ENCODE measurements at regions not wholly inside any gene's neighbourhood (a gene's known extent, or its start where the extent isn't known, plus 50 kb on each side); places are given as distances from the start of the nearest gene placed in this dataset.

DNA sequence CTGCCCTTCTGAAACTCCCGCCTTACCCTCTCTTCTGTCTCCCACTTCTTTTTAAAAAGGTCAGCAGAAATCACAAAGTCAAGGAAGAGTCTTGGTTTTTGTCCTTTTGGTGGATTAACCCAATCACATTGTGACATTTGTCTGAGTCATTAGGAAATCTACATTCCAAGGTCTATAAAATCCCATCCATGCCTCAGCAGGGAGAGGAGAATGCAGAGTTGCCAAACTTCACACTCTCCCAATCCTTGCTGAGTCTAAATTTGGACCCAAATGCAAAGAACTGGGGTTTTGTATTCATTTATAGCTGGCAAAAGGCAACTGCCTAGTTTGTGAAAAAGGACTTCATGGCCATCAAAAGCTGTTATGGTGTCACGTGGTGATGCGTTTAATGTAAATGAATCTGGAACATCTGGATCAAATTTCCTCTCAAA lies 67.9 kb downstream of the TMEM30B start:
- H4K8ac ChIP-seq (ENCODE audit: extremely low read depth, insufficient read depth, low read length), result no peak overlapping the region
- FAIRE-seq, result peak; percentile 48
- H4K5ac ChIP-seq (ENCODE audit: insufficient read length, low read depth, low read length), result no peak overlapping the region
- no peak overlapping the region for H2AFZ ChIP-seq (ENCODE audit: low read length)
- peaks cover 0 to under 1% (median 0%) of the 10 kb centered on the region in 4 experiments; a peak in 1 of 7 replicates for H3K4me1 ChIP-seq (replicated peaks in 1 of 4; ENCODE audit: control insufficient read depth in 3 of 4, insufficient read depth in 4 of 4, low read length in 3 of 4)
- no peak overlapping the region for H4K91ac ChIP-seq (replicated peaks; ENCODE audit: insufficient read length, low read length)
- H3K79me1 ChIP-seq (ENCODE audit: low read depth, low read length), result no peaks in the 10 kb centered on the region
- POLR2A ChIA-PET (ENCODE audit: partially characterized antibody), result interaction anchor here (1.2 kb wide), 1 partner anchor 16 kb away, joined by 3 read pairs; no protein-coding TSS in a partner anchor
- no peak overlapping the region for H3K23ac ChIP-seq (ENCODE audit: insufficient read length)
- CTCF ChIA-PET (ENCODE audit: partially characterized antibody), result no interaction called here
- no peaks in the 10 kb centered on the region for H3K36me3 ChIP-seq (ENCODE audit: control insufficient read depth in 2 of 4, insufficient read depth in 4 of 4, low read length in 3 of 4)
- no peak overlapping the region for H2BK120ac ChIP-seq (replicated peaks; ENCODE audit: low read depth, low read length)
- no peak for DNase-seq (ENCODE audit: low read depth in 1 of 2, low spot score in 2 of 2)
- no peak overlapping the region for H3K18ac ChIP-seq (ENCODE audit: extremely low read depth, low read length)
- no peak overlapping the region for H3K27ac ChIP-seq (ENCODE audit: low read depth, low read length)
- H3K79me2 ChIP-seq (ENCODE audit: control insufficient read depth in 1 of 2, insufficient read depth in 2 of 2, low read length in 2 of 2), result no peaks in the 10 kb centered on the region
- no peak overlapping the region for H3K4me3 ChIP-seq (ENCODE audit: extremely low read depth in 1 of 4, insufficient read depth in 2 of 4, low read depth in 3 of 4, low read length in 4 of 4)
- TF ChIP-seq KDM4A (IDR thresholded peaks at IDR 0.05; ENCODE audit: low read depth, low read length, severe bottlenecking), result no peak
- no peak for TF ChIP-seq CEBPB (IDR thresholded peaks at IDR 0.05; ENCODE audit: low read depth, low read length)
- no peak for TF ChIP-seq TAF1 (IDR thresholded peaks at IDR 0.05; ENCODE audit: low read depth, low read length)
- no peak for TF ChIP-seq BCL11A (IDR thresholded peaks at IDR 0.05; ENCODE audit: low read depth in 2 of 2, low read length in 2 of 2)
- no peak for TF ChIP-seq CHD2 (IDR thresholded peaks at IDR 0.05; ENCODE audit: low read length)
- TF ChIP-seq TBP (IDR thresholded peaks at IDR 0.05; ENCODE audit: low read depth, low read length), result no peak
- TF ChIP-seq, protein P1, sequence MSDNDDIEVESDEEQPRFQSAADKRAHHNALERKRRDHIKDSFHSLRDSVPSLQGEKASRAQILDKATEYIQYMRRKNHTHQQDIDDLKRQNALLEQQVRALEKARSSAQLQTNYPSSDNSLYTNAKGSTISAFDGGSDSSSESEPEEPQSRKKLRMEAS (IDR thresholded peaks at IDR 0.05), result no peak
- TF ChIP-seq, protein P2, sequence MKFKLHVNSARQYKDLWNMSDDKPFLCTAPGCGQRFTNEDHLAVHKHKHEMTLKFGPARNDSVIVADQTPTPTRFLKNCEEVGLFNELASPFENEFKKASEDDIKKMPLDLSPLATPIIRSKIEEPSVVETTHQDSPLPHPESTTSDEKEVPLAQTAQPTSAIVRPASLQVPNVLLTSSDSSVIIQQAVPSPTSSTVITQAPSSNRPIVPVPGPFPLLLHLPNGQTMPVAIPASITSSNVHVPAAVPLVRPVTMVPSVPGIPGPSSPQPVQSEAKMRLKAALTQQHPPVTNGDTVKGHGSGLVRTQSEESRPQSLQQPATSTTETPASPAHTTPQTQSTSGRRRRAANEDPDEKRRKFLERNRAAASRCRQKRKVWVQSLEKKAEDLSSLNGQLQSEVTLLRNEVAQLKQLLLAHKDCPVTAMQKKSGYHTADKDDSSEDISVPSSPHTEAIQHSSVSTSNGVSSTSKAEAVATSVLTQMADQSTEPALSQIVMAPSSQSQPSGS (IDR thresholded peaks at IDR 0.05; ENCODE audit: low read length), result no peak
- no peak for TF ChIP-seq RXRA (IDR thresholded peaks at IDR 0.05; ENCODE audit: insufficient read depth, low read depth, low read length)
- TF ChIP-seq KDM5A (IDR thresholded peaks at IDR 0.05; ENCODE audit: low read length), result no peak
- TF ChIP-seq TCF12 (IDR thresholded peaks at IDR 0.05; ENCODE audit: low read depth, low read length), result no peak
- TF ChIP-seq EGR1 (IDR thresholded peaks at IDR 0.05; ENCODE audit: borderline replicate concordance, low read depth, low read length), result no peak
- no peak for TF ChIP-seq JUND (IDR thresholded peaks at IDR 0.05; ENCODE audit: low read length)
- H3K23me2 ChIP-seq (ENCODE audit: low read depth, low read length), result no peaks in the 10 kb centered on the region
- no peaks in the 10 kb centered on the region for H4K20me1 ChIP-seq (replicated peaks in 1 of 2; ENCODE audit: control insufficient read depth in 1 of 2, insufficient read depth in 2 of 2, low read length in 2 of 2)
- no peak overlapping the region for H3K4ac ChIP-seq (replicated peaks; ENCODE audit: insufficient read length, low read depth, low read length)
- H3K9ac ChIP-seq (replicated peaks in 1 of 4; ENCODE audit: extremely low read depth in 1 of 4, low read depth in 3 of 4, low read length in 3 of 4), result no peak overlapping the region
- no peaks in the 10 kb centered on the region for H3K9me3 ChIP-seq (ENCODE audit: insufficient read depth in 2 of 2, low read depth in 1 of 2, low read length in 1 of 2)
- H3K14ac ChIP-seq (ENCODE audit: insufficient read length), result no peak overlapping the region
- H2BK15ac ChIP-seq (ENCODE audit: low read length), result no peak overlapping the region
- H3K56ac ChIP-seq (replicated peaks; ENCODE audit: insufficient read length, low read depth, low read length), result no peak overlapping the region
- no peak overlapping the region for H2BK5ac ChIP-seq (ENCODE audit: low read depth, low read length)
- H2BK20ac ChIP-seq (ENCODE audit: low read length), result no peak overlapping the region
- H3K27me3 ChIP-seq (replicated peaks in 1 of 4; ENCODE audit: control insufficient read depth in 3 of 4, extremely low read depth in 1 of 4, insufficient read depth in 3 of 4, low read length in 3 of 4), result no peaks in the 10 kb centered on the region
- no peak overlapping the region for H2AK5ac ChIP-seq (ENCODE audit: low read depth, low read length)
- 85% methylated on average over 3 of the region's 3 CpGs; no CpG with 5 or more reads in 1 of the 2 experiments for WGBS, 2 experiments (ENCODE audit: extremely low coverage in 1 of 2, insufficient coverage in 1 of 2, insufficient read length in 1 of 2, insufficient replicate concordance in 2 of 2, low coverage in 1 of 2, low lambda C conversion rate in 2 of 2, missing lambda C conversion rate in 1 of 2)
- no peak overlapping the region for H3K4me2 ChIP-seq (ENCODE audit: insufficient read depth in 1 of 2, low read depth in 2 of 2, low read length in 2 of 2)
- H2BK12ac ChIP-seq (ENCODE audit: low read depth, low read length), result no peak overlapping the region
